PC-9 (cell line): ENCODE measurements at regions not wholly inside any gene's neighbourhood (a gene's known extent, or its start where the extent isn't known, plus 50 kb on each side); places are given as distances from the start of the nearest gene placed in this dataset.

ENCODE experiments used
- BruUV-seq: library from RNA; stranded (reverse); fragments of 400-500 nt; replicated peaks from 2 replicates; lab custom pipeline; 2021; lab: Mats Ljungman, UMichigan
- CTCF ChIA-PET: fragments of 300-600 bp; sonication (Branson Sonifier 250); formaldehyde crosslinking; loops from one replicate; lab custom pipeline; 2022; ENCODE audit warnings: antibody characterized with exemption; lab: Charles Lee
- POLR2A ChIA-PET: fragments of 300-600 bp; sonication (Branson Sonifier 250); formaldehyde crosslinking; loops from one replicate; lab custom pipeline; 2022; ENCODE audit warnings: antibody characterized with exemption; ENCODE audit not compliant: unreplicated experiment; lab: Charles Lee
- DNase-seq, 2 experiments: peaks; one replicate each; pipeline versions ENCODE4 v3.0.0 to v3.0.0-alpha.2; 2015 to 2022; ENCODE audit warnings: mixed read lengths in 1 of 2
- H2AFZ ChIP-seq: fragments of 200-600 bp; sonication (generic); 2 replicates; pipeline ENCODE4 v1.8.1; 2017; ENCODE audit warnings: antibody characterized with exemption
- H3F3A ChIP-seq: fragments of 200-600 bp; sonication (generic); 2 replicates; pipeline ENCODE4 v1.8.1; 2017; ENCODE audit warnings: antibody characterized with exemption, mild to moderate bottlenecking, low read depth; ENCODE audit not compliant: insufficient read depth
- H3K27ac ChIP-seq: fragments of 200-600 bp; sonication (generic); 2 replicates; pipeline ENCODE4 v1.6.1; 2016; ENCODE audit warnings: mixed run types
- H3K27me3 ChIP-seq: fragments of 200-600 bp; sonication (generic); 2 replicates; pipeline ENCODE4 v1.6.1; 2016; ENCODE audit warnings: low read depth, mixed run types; ENCODE audit not compliant: insufficient read depth
- H3K36me3 ChIP-seq: fragments of 200-600 bp; sonication (generic); 2 replicates; pipeline ENCODE4 v1.6.1; 2016; ENCODE audit warnings: low read depth, mixed run types
- H3K4me1 ChIP-seq: fragments of 200-600 bp; sonication (generic); replicated peaks from 2 replicates; pipeline ENCODE4 v1.6.1; 2016; ENCODE audit warnings: mixed run types; ENCODE audit not compliant: insufficient read depth
- H3K4me2 ChIP-seq: fragments of 200-600 bp; sonication (generic); 2 replicates; pipeline ENCODE4 v1.6.1; 2017; ENCODE audit warnings: mixed run types
- H3K4me3 ChIP-seq: fragments of 200-600 bp; sonication (generic); 2 replicates; pipeline ENCODE4 v1.6.1; 2016; ENCODE audit warnings: mixed run types
- H3K79me2 ChIP-seq: fragments of 200-600 bp; sonication (generic); 2 replicates; pipeline ENCODE4 v1.6.1; 2017; ENCODE audit warnings: low read depth, mixed run types
- H3K9me2 ChIP-seq: fragments of 200-600 bp; sonication (generic); 2 replicates; pipeline ENCODE4 v1.8.1; 2017; ENCODE audit warnings: mild to moderate bottlenecking; ENCODE audit not compliant: insufficient read depth
- H3K9me3 ChIP-seq: fragments of 200-600 bp; sonication (generic); 2 replicates; pipeline ENCODE4 v1.8.1; 2016; ENCODE audit warnings: low read depth; ENCODE audit not compliant: insufficient read depth
- H4K20me1 ChIP-seq: fragments of 200-600 bp; sonication (generic); 2 replicates; pipeline ENCODE4 v1.8.1; 2017; ENCODE audit not compliant: insufficient read depth
- EZH2 ChIP-seq: fragments of 200-600 bp; sonication (generic); IDR thresholded peaks from 2 replicates; pipeline ENCODE4 v1.8.0; 2017; ENCODE audit warnings: antibody characterized with exemption, low read depth
- intact Hi-C: fragments of 100-400 bp; cut with micrococcal nuclease; formaldehyde crosslinking; loops from one replicate; pipeline ENCODE4 v1.10.0; 2022; ENCODE audit not compliant: unreplicated experiment
- TF ChIP-seq, protein P1 (sequence below): fragments of 200-600 bp; sonication (generic); conservative IDR thresholded peaks from 2 replicates; pipeline ENCODE4 v1.6.1; 2017; ENCODE audit warnings: mixed run types, antibody characterized with exemption, mild to moderate bottlenecking, moderate library complexity

GRCh38 chr14:88950069-88950468 is 125.6 kb downstream of the TTC8 start:
- no peak overlapping the region for H3K27ac ChIP-seq
- H2AFZ ChIP-seq: no peak overlapping the region
- CTCF ChIA-PET: no interaction called here
- H4K20me1 ChIP-seq: no peaks in the 10 kb centered on the region
- no peak for DNase-seq
- no peaks in the 10 kb centered on the region for H3K9me2 ChIP-seq
- POLR2A ChIA-PET: no interaction called here
- H3K4me3 ChIP-seq: no peak overlapping the region
- H3K4me1 ChIP-seq: no peaks in the 10 kb centered on the region
- H3K27me3 ChIP-seq: peaks cover 5% of the 10 kb centered on the region; the same call in 1 of the 2 replicates
- TF ChIP-seq EZH2: no peak
- TF ChIP-seq, protein P1, sequence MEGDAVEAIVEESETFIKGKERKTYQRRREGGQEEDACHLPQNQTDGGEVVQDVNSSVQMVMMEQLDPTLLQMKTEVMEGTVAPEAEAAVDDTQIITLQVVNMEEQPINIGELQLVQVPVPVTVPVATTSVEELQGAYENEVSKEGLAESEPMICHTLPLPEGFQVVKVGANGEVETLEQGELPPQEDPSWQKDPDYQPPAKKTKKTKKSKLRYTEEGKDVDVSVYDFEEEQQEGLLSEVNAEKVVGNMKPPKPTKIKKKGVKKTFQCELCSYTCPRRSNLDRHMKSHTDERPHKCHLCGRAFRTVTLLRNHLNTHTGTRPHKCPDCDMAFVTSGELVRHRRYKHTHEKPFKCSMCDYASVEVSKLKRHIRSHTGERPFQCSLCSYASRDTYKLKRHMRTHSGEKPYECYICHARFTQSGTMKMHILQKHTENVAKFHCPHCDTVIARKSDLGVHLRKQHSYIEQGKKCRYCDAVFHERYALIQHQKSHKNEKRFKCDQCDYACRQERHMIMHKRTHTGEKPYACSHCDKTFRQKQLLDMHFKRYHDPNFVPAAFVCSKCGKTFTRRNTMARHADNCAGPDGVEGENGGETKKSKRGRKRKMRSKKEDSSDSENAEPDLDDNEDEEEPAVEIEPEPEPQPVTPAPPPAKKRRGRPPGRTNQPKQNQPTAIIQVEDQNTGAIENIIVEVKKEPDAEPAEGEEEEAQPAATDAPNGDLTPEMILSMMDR: no peak
- no peaks in the 10 kb centered on the region for H3K36me3 ChIP-seq
- no TSS peak for BruUV-seq
- no peaks in the 10 kb centered on the region for H3F3A ChIP-seq
- intact Hi-C loops: no loop called here
- H3K9me3 ChIP-seq: no peaks in the 10 kb centered on the region
- H3K4me2 ChIP-seq: no peak overlapping the region
- no peaks in the 10 kb centered on the region for H3K79me2 ChIP-seq

DNA sequence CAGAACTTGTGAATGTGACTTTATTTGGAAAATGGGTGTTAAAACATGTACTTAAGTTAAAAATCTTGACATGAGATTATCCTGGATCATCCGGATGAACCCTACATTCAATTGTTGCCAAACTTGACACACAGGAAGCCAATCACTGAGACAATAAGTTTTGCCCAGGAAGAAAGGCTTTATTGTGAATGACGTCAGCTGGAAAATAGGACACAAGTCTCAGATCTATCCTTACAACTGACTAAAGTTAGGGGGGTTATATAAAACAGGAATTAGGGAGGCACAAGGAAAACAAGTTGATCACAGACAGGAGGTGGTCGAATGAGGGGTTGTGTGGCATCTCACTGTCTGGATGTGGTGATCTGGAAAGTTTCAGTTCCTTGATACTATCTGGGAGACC is 126.9 kb downstream of the TTC8 start:
- Histone ChIP-seq H3K36me3 (no peaks in the 10 kb centered on the region), H3K9me3 (no peaks in the 10 kb centered on the region), H3K79me2 (no peaks in the 10 kb centered on the region), H3K4me3 (no peak overlapping the region), H4K20me1 (no peaks in the 10 kb centered on the region), H3K27me3 (peaks cover 5% of the 10 kb centered on the region; the same call in 1 of the 2 replicates), H2AFZ (no peak overlapping the region), H3K4me1 (no peaks in the 10 kb centered on the region), H3K4me2 (no peak overlapping the region), H3F3A (no peaks in the 10 kb centered on the region), H3K9me2 (no peaks in the 10 kb centered on the region), H3K27ac (no peak overlapping the region)
- DNase-seq: no peak
- CTCF ChIA-PET: no interaction called here
- POLR2A ChIA-PET: no interaction called here
- BruUV-seq: no TSS peak
- TF ChIP-seq, protein P1: no peak
- TF ChIP-seq EZH2: no peak
- intact Hi-C loops: no loop called here

DNA sequence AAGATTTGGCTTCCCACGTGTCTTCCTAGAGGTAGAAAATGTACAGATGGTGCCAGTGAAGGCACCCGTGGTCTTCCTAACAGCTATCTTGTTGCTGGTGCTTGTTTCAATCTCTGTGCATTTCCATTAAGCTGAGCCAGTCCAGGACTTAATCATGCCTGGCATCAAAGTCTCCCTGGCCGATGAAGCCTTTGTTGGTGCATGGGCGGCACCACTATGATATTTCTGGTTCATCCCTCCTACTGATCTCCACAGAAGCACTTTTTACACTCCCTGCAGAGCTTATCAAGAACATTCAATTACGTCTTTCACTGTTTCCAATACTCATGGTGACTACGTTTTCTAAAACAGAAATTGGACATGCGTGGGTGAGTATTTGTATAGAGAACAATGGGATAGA is 128.4 kb downstream of the TTC8 start:
- Histone ChIP-seq H4K20me1 (no peaks in the 10 kb centered on the region), H3K4me2 (no peak overlapping the region), H3K4me1 (no peaks in the 10 kb centered on the region), H3K27me3 (peaks cover 4% of the 10 kb centered on the region; the same call in 1 of the 2 replicates), H3K79me2 (no peaks in the 10 kb centered on the region), H3K27ac (no peak overlapping the region), H3K36me3 (no peaks in the 10 kb centered on the region), H2AFZ (no peak overlapping the region), H3K9me2 (no peaks in the 10 kb centered on the region), H3K4me3 (no peak overlapping the region), H3F3A (no peaks in the 10 kb centered on the region), H3K9me3 (no peaks in the 10 kb centered on the region)
- TF ChIP-seq EZH2: no peak
- TF ChIP-seq, protein P1: no peak
- ChIA-PET POLR2A (no interaction called here), CTCF (no interaction called here)
- no TSS peak for BruUV-seq
- DNase-seq: no peak
- intact Hi-C loops: no loop called here
